DND-41 (cell line): ENCODE measurements at regions not wholly inside any gene's neighbourhood (a gene's known extent, or its start where the extent isn't known, plus 50 kb on each side); places are given as distances from the start of the nearest gene placed in this dataset.

ENCODE experiments used
- ATAC-seq: fragments of 200-7000 bp; cut with Tn5 transposase; 3 replicates; pipeline ENCODE4 v1.9.1; 2021; ENCODE audit warnings: low read depth; ENCODE audit not compliant: insufficient read depth
- DNase-seq: peaks from one replicate; pipeline ENCODE4 v3.0.0-alpha.2; 2020
- H2AFZ ChIP-seq: 2 replicates; pipeline ENCODE4 v1.6.0; 2012; ENCODE audit warnings: low read depth, low read length
- H3K27ac ChIP-seq: 2 replicates; pipeline ENCODE4 v1.5.1; 2012; ENCODE audit warnings: low read length, inconsistent platforms
- H3K27me3 ChIP-seq: fragments of 200-600 bp; sonication (generic); 2 replicates; pipeline ENCODE4 v1.6.0; 2012; ENCODE audit warnings: low read length, mild to moderate bottlenecking, inconsistent platforms; ENCODE audit not compliant: insufficient read depth, poor library complexity
- H3K36me3 ChIP-seq: 2 replicates; pipeline ENCODE4 v1.5.1; 2012; ENCODE audit warnings: low read length, inconsistent platforms; ENCODE audit not compliant: insufficient read depth
- H3K4me1 ChIP-seq: 2 replicates; pipeline ENCODE4 v1.5.1; 2012; ENCODE audit warnings: mild to moderate bottlenecking, low read length; ENCODE audit not compliant: insufficient read depth
- H3K4me2 ChIP-seq: 2 replicates; pipeline ENCODE4 v1.6.0; 2012; ENCODE audit warnings: mild to moderate bottlenecking, moderate library complexity, low read length, inconsistent platforms; ENCODE audit not compliant: insufficient read depth
- H3K4me3 ChIP-seq, 2 experiments: fragments of 200-600 bp in 1 of 2; shearing (Covaris generic) in 1 of 2; 2 replicates each; pipeline ENCODE4 v1.5.1; 2012 to 2016; ENCODE audit warnings: inconsistent platforms in 2 of 2, low read length in 2 of 2, mild to moderate bottlenecking in 2 of 2, low read depth in 1 of 2, moderate library complexity in 1 of 2
- H3K79me2 ChIP-seq: 2 replicates; pipeline ENCODE4 v1.6.0; 2012; ENCODE audit warnings: low read length, inconsistent platforms; ENCODE audit not compliant: insufficient read depth
- H3K9ac ChIP-seq: 2 replicates; pipeline ENCODE4 v1.6.0; 2012; ENCODE audit warnings: low read depth, mild to moderate bottlenecking, inconsistent platforms, low read length, moderate library complexity
- H3K9me3 ChIP-seq: 2 replicates; pipeline ENCODE4 v1.5.1; 2012; ENCODE audit warnings: low read length, moderate library complexity, mild to moderate bottlenecking, inconsistent platforms; ENCODE audit not compliant: insufficient read depth, severe bottlenecking
- H4K20me1 ChIP-seq: 2 replicates; pipeline ENCODE4 v1.6.0; 2012; ENCODE audit warnings: low read length; ENCODE audit not compliant: insufficient read depth
- EZH2 ChIP-seq: IDR thresholded peaks from 3 replicates; pipeline ENCODE4 v1.6.1; 2012; ENCODE audit warnings: borderline replicate concordance, low read depth, mild to moderate bottlenecking, moderate library complexity, low read length, inconsistent platforms; ENCODE audit not compliant: severe bottlenecking
- TF ChIP-seq, protein P1 (sequence below): IDR thresholded peaks from 2 replicates; pipeline ENCODE4 v1.5.1; 2012; ENCODE audit warnings: borderline replicate concordance, low read length, moderate library complexity, mild to moderate bottlenecking; ENCODE audit not compliant: poor library complexity, severe bottlenecking; ENCODE audit errors: extremely low read depth

- DNase-seq (no peak), ATAC-seq (no peak)
- no peak for TF ChIP-seq EZH2
- TF ChIP-seq, protein P1, sequence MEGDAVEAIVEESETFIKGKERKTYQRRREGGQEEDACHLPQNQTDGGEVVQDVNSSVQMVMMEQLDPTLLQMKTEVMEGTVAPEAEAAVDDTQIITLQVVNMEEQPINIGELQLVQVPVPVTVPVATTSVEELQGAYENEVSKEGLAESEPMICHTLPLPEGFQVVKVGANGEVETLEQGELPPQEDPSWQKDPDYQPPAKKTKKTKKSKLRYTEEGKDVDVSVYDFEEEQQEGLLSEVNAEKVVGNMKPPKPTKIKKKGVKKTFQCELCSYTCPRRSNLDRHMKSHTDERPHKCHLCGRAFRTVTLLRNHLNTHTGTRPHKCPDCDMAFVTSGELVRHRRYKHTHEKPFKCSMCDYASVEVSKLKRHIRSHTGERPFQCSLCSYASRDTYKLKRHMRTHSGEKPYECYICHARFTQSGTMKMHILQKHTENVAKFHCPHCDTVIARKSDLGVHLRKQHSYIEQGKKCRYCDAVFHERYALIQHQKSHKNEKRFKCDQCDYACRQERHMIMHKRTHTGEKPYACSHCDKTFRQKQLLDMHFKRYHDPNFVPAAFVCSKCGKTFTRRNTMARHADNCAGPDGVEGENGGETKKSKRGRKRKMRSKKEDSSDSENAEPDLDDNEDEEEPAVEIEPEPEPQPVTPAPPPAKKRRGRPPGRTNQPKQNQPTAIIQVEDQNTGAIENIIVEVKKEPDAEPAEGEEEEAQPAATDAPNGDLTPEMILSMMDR: no peak
- Histone ChIP-seq H3K4me3 (no peak overlapping the region), H3K27ac (no peak overlapping the region), H3K36me3 (no peaks in the 10 kb centered on the region), H4K20me1 (no peaks in the 10 kb centered on the region), H3K4me1 (no peaks in the 10 kb centered on the region), H3K9me3 (no peaks in the 10 kb centered on the region), H3K79me2 (no peaks in the 10 kb centered on the region), H2AFZ (no peak overlapping the region), H3K4me2 (no peak overlapping the region), H3K27me3 (no peaks in the 10 kb centered on the region), H3K9ac (no peak overlapping the region)
Observed at GRCh38 chr5:14960120-14960462, 88.5 kb upstream of the ANKH start.

DNA sequence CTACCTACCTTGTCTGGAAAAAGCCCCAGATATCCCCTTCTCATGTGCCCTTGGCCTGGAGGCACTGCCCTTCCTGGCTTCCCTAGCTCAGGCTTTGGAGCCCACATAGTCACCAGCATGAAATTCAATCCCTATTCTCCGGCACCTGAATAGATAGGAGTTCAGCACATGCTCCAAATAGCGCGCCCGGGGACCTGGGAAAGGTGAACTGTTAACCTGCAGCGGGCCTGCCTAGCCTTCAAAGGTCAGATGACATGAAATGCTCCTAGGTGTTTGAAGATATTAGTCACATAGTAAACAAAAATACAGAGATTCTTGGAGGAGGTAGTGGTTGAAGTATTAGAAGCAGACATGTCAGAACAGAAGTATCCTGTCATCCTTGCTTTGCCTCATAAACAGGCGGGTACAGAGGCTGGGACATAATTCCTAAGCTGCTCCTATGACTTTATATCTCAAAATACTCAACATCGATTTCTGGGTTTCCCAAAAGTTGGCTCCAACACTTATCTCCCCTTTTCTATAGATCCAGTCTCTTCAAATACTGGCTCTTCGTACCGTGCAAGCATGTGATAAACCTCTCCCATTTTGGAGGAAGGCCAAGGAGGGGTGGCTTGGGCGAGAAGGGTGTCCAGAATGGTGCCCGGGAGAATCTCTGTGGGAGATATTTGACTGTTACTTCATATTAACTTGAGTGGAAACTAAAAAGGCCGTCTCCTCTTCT is 88.0 kb upstream of the ANKH start:
- H2AFZ ChIP-seq: no peak overlapping the region
- H3K4me3 ChIP-seq: no peak overlapping the region

GRCh38 chr5:14958188-14958587 is 86.6 kb upstream of the ANKH start:
- Histone ChIP-seq H3K4me1 (no peaks in the 10 kb centered on the region), H4K20me1 (no peaks in the 10 kb centered on the region), H3K27ac (no peak overlapping the region), H2AFZ (no peak overlapping the region), H3K4me2 (no peak overlapping the region), H3K4me3 (no peak overlapping the region), H3K27me3 (no peaks in the 10 kb centered on the region), H3K36me3 (no peaks in the 10 kb centered on the region), H3K79me2 (no peaks in the 10 kb centered on the region), H3K9me3 (no peaks in the 10 kb centered on the region), H3K9ac (no peak overlapping the region)
- no peak for ATAC-seq
- TF ChIP-seq, protein P1: no peak
- TF ChIP-seq EZH2: no peak
- DNase-seq: no peak

More for the DNA sequence above, 88.0 kb upstream of the ANKH start:
- H3K27me3 ChIP-seq: no peaks in the 10 kb centered on the region
- H3K9ac ChIP-seq: no peak overlapping the region
- H3K4me2 ChIP-seq: no peak overlapping the region
- no peak for ATAC-seq
- TF ChIP-seq, protein P1: no peak
- TF ChIP-seq EZH2: no peak
- no peaks in the 10 kb centered on the region for H3K79me2 ChIP-seq
- no peak overlapping the region for H3K27ac ChIP-seq
- no peaks in the 10 kb centered on the region for H3K9me3 ChIP-seq
- H3K36me3 ChIP-seq: no peaks in the 10 kb centered on the region
- no peaks in the 10 kb centered on the region for H3K4me1 ChIP-seq
- no peaks in the 10 kb centered on the region for H4K20me1 ChIP-seq
- DNase-seq: no peak
